IPS-11a (cell line): ENCODE measurements at regions not wholly inside any gene's neighbourhood (a gene's known extent, or its start where the extent isn't known, plus 50 kb on each side); places are given as distances from the start of the nearest gene placed in this dataset.
"Not testable (repeated sequence)": the region's sequence is repeated elsewhere in the genome, so short reads cannot be mapped to it uniquely, and the experiment has no call there.

Experiments
- H3K4me3 ChIP-seq: one replicate; pipeline ENCODE4 v1.5.1; 2013; ENCODE audit warnings: low read depth, low read length, control low read depth

DNA sequence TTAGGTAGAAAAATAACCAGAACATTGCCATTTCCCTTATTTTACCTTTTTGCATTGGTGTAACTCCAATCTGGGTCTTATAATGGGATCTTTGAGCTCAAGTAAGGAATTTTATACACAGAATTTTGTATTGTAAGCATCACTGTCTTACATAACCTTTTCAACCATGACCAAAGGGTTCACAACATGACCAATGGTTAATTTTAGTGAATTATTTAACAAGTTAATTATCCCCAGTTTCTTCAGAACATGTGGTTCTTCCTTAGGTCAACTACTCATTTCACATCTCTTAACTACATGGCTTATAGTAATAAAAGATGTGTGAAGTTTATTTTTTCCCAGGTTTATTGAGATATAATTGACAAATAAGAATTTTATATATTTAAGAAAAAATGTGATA is 74.2 kb upstream of the RHOBTB1 start:
- H3K4me3 ChIP-seq = no peak overlapping the region

- H3K4me3 ChIP-seq = no peak overlapping the region
Observed at GRCh38 chr10:61016630-61017029, 72.6 kb upstream of the RHOBTB1 start.

- no peak overlapping the region for H3K4me3 ChIP-seq
Observed at GRCh38 chr10:61016007-61016406, 72.0 kb upstream of the RHOBTB1 start.

DNA sequence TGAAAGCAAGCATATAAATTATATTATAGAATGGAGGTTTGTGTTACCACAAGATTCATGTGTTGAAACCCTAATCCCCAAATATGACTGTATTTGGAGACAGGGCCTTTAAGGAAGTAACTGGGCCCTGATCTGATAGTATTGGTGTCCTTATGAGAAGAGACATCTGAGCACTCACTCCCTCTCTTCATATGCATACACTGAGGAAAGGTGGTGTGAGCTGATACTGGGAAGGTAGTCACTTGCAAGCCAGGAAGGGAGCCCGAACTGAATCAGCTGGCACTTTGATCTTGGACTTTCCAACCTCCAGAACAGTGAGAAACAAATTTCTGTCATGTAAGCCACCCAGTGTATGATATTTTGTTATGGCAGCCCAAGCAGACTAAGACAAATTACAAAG is 66.9 kb upstream of the RHOBTB1 start:
- H3K4me3 ChIP-seq = no peak overlapping the region

DNA sequence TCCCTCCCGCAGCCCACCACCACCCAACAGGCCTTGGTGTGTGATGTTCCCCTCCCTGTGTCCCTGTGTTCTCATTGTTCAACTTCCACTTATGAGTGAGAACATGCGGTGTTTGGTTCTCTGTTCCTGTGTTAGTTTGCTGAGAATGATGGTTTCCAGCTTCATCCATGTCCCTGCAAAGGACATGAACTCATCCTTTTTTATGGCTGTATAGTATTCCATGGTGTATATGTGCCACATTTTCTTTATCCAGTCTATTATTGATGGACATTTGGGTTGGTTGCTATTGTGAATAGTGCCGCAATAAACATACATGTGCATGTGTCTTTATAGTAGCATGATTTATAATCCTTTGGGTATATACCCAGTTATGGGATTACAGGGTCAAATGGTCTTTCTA is 59.1 kb upstream of the RHOBTB1 start:
- not testable (repeated sequence) for H3K4me3 ChIP-seq

- H3K4me3 ChIP-seq = peak overlapping the region; percentile 31
Observed at GRCh38 chr10:61001731-61002122, 57.7 kb upstream of the RHOBTB1 start.

DNA sequence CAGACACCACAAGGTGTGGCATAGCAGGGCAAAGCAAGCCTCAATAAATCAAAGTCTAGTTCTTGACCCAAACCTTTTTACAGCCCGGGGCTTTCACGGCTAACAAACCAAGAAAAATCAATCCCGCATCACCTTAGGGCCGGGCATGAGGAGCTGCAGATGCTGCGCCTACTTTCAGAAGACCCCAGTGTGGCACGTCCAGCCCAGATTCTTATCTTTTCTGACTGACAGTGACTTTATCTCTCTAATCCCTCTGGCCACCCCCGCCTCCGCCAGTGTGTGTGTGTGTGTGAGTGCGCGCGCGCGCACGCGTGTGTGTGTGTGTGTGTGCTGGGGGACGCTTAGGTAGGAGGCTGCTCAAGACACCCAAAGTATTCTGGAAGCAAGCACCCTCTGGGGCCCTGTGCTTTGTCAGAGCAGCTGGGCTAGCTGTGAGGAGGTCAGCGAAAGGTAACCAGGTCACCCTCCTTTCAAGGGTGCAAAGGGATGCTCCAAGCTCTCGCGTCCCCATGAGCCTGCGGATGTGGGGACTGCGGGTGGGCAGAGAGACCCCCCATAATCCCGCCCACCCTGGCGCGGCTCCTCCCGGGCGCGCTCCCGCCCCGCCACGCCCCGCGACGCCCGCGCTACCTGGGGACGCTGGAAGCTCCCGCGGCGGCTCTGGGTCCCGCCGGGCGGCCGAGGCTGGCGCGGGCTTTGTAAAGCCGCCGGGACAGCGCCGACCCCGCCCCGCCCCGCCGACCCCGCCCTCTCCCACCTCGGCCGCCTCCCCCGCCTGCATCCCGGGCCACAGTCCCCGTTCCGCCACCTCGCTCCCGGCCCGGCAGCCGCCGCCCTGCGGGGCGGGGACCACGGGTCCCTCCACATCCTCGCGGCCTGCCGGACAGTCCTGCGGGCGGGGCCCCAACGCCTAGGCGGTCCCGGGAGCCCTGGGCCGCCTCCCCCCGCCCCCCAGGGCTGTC is 57.1 kb upstream of the RHOBTB1 start:
- peak overlapping the region; percentile 60 for H3K4me3 ChIP-seq

DNA sequence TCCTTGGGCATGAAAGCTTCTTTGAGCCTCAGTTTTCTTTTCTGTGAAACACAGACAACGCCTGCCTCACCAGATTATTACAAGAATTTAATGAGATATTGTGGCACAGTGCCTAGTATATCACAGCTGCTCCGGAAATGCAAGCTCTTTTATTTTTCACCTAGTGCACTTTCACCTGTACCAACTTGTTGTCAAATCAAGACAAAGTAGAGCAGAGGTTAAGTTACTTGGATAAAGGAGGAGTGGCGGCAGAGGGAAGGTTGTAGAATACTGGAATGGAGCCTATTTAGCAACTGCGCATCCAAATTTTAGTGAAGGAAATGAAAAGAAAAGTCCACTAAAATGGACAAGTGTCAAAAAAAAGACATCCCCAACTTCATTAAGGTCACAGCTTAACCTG is 54.9 kb upstream of the RHOBTB1 start:
- no peak overlapping the region for H3K4me3 ChIP-seq

DNA sequence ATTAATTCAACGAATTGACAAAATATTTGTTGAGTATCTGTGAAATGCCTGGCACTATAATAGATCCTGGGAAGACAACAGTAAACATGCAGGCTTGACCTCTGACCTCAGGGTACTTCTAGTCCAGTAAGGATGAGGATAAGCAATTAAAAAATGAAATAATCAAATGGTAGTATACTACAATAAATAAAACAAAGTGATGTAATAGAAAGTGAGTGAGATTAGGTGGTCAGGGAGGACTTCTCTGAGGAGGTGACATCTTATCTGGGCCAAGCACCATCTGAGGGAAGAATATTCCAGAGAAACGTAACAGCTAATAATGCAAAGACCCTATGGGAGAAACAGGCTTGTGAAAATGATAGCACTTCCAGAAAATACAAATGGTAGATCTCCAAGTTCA is 50.1 kb upstream of the RHOBTB1 start:
- H3K4me3 ChIP-seq = no peak overlapping the region
